ENCODE measurements at regions not wholly inside any gene's neighbourhood (a gene's known extent, or its start where the extent isn't known, plus 50 kb on each side); places are given as distances from the start of the nearest gene placed in this dataset.

GRCh38 chr2:8256905-8257304, 425.0 kb upstream of the ID2 start:
- TF ChIP-seq SIN3A (IDR thresholded peaks at IDR 0.05; ENCODE audit: borderline replicate concordance, insufficient read depth, low read length) (no peak), TAF1 (IDR thresholded peaks at IDR 0.05; ENCODE audit: borderline replicate concordance, insufficient read depth, low read length) (no peak), FOXP2 (optimal IDR thresholded peaks at IDR 0.05; ENCODE audit: borderline replicate concordance, extremely low read depth, extremely low read length, insufficient read depth) (no peak), POLR2AphosphoS5 (IDR thresholded peaks at IDR 0.05; ENCODE audit: low read depth, low read length) (no peak)
- TF ChIP-seq, protein P1, sequence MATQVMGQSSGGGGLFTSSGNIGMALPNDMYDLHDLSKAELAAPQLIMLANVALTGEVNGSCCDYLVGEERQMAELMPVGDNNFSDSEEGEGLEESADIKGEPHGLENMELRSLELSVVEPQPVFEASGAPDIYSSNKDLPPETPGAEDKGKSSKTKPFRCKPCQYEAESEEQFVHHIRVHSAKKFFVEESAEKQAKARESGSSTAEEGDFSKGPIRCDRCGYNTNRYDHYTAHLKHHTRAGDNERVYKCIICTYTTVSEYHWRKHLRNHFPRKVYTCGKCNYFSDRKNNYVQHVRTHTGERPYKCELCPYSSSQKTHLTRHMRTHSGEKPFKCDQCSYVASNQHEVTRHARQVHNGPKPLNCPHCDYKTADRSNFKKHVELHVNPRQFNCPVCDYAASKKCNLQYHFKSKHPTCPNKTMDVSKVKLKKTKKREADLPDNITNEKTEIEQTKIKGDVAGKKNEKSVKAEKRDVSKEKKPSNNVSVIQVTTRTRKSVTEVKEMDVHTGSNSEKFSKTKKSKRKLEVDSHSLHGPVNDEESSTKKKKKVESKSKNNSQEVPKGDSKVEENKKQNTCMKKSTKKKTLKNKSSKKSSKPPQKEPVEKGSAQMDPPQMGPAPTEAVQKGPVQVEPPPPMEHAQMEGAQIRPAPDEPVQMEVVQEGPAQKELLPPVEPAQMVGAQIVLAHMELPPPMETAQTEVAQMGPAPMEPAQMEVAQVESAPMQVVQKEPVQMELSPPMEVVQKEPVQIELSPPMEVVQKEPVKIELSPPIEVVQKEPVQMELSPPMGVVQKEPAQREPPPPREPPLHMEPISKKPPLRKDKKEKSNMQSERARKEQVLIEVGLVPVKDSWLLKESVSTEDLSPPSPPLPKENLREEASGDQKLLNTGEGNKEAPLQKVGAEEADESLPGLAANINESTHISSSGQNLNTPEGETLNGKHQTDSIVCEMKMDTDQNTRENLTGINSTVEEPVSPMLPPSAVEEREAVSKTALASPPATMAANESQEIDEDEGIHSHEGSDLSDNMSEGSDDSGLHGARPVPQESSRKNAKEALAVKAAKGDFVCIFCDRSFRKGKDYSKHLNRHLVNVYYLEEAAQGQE (IDR thresholded peaks at IDR 0.05; ENCODE audit: insufficient read depth in 1 of 2, low read depth in 2 of 2, low read length in 2 of 2): no peak

- TF ChIP-seq POLR2AphosphoS5 (IDR thresholded peaks at IDR 0.05; ENCODE audit: low read depth, low read length) (no peak), TAF1 (IDR thresholded peaks at IDR 0.05; ENCODE audit: borderline replicate concordance, insufficient read depth, low read length) (no peak), FOXP2 (optimal IDR thresholded peaks at IDR 0.05; ENCODE audit: borderline replicate concordance, extremely low read depth, extremely low read length, insufficient read depth) (no peak), SIN3A (IDR thresholded peaks at IDR 0.05; ENCODE audit: borderline replicate concordance, insufficient read depth, low read length) (no peak)
- TF ChIP-seq, protein P1 (IDR thresholded peaks at IDR 0.05; ENCODE audit: insufficient read depth in 1 of 2, low read depth in 2 of 2, low read length in 2 of 2): no peak
These were observed 424.4 kb upstream of the ID2 start for GRCh38 chr2:8257502-8257901.

DNA sequence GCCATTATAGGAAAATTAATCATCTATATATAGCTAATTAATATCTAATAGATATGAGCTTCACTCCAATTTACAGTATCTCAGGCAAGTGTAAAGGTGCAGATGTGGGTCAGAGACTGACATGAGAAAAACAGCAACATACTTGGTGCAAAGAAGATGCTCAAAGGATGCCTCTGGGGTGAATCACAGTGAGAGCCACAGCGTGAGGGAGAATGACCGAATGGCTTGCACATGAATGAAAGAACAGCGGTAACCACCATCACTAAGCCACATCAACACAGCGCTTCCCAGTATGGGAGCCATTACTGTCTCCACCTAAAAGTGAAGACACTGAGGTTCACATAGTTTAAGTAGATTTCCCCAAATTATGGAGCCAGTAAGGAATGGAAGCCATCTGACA, 423.4 kb upstream of the ID2 start:
- TF ChIP-seq POLR2AphosphoS5 (IDR thresholded peaks at IDR 0.05; ENCODE audit: low read depth, low read length) (no peak), FOXP2 (optimal IDR thresholded peaks at IDR 0.05; ENCODE audit: borderline replicate concordance, extremely low read depth, extremely low read length, insufficient read depth) (no peak), TAF1 (IDR thresholded peaks at IDR 0.05; ENCODE audit: borderline replicate concordance, insufficient read depth, low read length) (no peak)
- TF ChIP-seq, protein P1 (IDR thresholded peaks at IDR 0.05; ENCODE audit: insufficient read depth in 1 of 2, low read depth in 2 of 2, low read length in 2 of 2): no peak

DNA sequence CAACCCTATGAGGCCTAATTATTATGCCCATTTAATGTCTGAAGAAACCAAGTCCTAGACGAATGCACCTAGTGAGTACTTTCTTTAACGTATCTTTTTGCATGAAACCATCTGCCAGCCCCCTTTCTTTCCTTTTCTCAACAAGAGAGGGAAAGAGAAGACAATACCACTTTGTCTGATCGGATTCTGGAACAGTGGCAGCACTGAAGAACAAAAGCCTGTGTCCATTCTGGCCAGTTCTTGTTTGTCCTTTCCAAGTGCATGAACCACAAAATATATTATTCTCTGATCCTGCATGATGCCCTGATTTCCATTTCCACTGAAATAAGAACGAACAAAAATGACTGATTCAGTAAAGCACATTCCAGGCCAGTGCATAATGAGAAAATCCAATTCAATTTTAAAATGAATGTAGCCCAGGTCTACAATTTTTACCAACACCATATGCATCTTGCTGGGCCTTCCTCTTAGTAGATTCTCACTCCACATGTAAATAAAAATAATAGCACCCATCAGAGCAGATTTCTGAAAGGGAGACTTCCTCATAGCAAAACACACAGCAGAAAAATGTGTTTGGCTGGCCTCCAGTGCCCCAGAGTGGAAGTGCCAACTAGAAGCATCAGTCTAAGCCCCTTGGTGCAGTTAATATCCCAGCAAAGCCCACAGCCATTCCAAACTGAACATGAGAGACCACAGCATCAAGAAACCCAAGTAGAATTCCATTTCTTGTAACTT, 422.6 kb upstream of the ID2 start:
- TF ChIP-seq SIN3A (IDR thresholded peaks at IDR 0.05; ENCODE audit: borderline replicate concordance, insufficient read depth, low read length) (no peak), TAF1 (IDR thresholded peaks at IDR 0.05; ENCODE audit: borderline replicate concordance, insufficient read depth, low read length) (no peak), FOXP2 (optimal IDR thresholded peaks at IDR 0.05; ENCODE audit: borderline replicate concordance, extremely low read depth, extremely low read length, insufficient read depth) (no peak), POLR2AphosphoS5 (IDR thresholded peaks at IDR 0.05; ENCODE audit: low read depth, low read length) (no peak)
- TF ChIP-seq, protein P1 (IDR thresholded peaks at IDR 0.05; ENCODE audit: insufficient read depth in 1 of 2, low read depth in 2 of 2, low read length in 2 of 2): no peak
